ENCODE measurements at regions not wholly inside any gene's neighbourhood (a gene's known extent, or its start where the extent isn't known, plus 50 kb on each side); places are given as distances from the start of the nearest gene placed in this dataset.
"Not testable (repeated sequence)": the region's sequence is repeated elsewhere in the genome, so short reads cannot be mapped to it uniquely, and the experiment has no call there.

DNA sequence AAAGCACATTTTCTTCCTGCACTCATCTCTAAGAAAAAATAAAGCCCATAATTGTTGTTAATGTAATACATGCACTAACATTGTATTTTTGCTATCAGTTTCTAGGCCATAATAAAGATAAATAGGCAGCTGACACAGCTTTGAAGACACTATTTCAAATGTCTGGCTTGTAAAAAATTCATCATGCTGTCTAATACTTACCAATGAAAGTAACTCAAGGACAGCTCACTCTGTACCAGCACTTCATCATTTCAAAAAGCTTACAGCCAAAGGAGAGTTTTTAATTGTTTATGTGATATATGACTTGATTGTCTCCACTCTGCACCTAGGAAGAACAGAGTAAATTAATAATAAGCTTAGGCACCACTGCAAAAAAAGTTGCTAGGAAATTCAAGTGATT is 1423.3 kb upstream of the PCDH20 start:
- ChIA-PET POLR2A (no interaction called here), CTCF (no interaction called here)

DNA sequence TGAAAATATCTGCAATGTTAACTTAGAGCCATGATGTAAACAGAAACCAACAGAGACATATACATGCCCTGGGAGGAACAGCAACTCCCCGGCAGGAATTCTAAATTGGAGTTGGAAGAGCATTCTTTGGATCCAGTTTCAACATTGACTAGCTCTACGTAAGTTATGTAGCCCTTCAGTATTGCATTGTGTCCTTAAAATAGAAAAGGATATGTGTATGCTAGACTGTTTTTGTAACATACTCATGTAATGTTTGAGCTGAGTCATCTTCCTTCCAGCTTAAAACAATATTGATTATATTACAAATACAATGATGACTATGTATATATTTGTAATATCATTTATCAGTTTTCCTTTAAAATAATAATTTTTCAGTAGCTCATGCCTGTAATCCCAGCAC is 1422.2 kb upstream of the PCDH20 start:
- ChIA-PET CTCF (no interaction called here), POLR2A (no interaction called here)

DNA sequence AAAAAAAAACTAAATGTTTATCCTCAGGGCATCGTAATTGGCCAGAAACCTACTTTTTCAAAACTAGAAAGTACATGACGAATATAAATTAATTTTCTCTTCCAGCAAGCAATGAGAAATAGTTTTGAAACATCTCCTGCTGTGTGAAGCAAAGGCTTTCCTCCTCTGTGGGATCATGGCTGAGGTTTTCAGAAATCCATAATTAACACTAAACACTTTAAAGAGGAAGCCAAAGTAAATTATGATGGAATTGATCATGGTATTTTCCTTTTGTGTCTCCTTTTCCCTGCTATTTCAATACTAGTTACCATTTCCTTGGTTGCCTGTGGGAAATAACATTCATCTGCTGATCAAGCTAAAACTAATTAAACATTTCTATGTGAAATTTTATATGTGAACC is 1413.8 kb upstream of the PCDH20 start:
- ChIA-PET POLR2A (no interaction called here), CTCF (no interaction called here)

DNA sequence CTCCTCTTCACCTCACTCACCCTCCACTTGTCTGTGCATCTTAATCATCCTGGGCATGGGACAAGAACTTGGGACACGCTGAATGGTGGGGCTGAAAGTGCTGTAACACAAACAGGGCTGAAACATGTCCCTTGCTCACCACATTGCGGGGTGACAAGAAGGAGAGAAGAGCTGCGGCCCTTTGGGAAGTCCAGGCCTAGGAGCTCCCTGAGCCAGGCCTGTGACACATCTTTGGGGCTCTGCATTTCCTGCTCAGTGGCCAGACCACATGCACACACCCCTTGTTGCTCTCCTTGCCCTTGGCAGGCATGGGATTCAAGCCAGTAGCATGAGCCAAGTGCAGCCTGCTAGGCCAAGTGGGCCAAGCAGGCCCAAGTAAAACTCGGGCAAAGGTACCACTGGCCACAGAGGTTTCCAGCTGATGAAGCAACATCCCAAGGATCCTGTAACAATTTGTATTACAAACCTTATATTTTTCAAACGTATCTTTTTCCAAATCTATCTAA is 1384.3 kb upstream of the PCDH20 start:
- ChIA-PET CTCF (no interaction called here), POLR2A (no interaction called here)

DNA sequence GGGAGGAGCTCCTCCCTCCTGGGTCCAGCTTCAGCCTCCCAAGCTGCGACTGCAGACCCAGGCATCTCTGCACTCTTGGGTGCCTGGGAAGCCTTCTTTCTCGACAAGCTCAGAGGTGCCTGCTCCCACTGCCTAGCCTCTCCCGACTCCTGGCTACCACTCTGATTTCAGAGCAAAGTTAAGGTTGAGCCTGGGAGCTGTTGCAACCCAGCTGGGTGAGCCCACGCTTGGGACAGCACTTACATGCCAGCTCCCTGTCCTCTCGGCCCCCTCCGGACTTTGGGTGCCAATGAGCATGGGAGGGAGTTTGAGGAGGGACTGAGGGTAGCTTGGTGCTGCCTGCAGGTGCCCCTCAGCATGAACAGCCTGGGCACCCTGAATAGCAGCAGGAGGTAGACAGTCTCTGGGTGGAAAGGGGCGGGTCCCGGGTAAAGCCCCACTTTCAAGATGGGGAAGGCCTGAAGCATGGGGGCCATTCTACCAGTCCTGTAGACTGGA is 1383.4 kb upstream of the PCDH20 start:
- POLR2A ChIA-PET: no interaction called here
- CTCF ChIA-PET: no interaction called here

DNA sequence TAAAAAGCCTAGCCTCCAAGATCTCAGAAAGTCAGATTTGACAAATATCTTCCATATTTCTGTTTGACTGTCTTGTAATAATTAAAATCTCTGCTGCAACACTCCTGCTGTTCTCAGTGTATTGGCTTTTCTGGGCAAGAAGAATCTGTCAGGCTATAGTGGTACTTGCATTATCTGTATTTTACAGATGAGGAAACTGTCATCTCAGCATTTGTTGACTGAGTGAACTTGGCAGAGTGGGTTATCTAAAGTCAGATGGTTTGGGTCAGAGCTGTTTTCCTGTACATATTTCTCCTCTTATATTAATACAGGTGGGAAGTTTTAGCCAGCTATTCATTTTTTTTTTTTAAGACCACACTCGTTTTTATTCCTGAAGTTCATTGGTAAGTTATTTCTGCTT is 1378.2 kb upstream of the PCDH20 start:
- CTCF ChIA-PET: no interaction called here
- POLR2A ChIA-PET: no interaction called here

DNA sequence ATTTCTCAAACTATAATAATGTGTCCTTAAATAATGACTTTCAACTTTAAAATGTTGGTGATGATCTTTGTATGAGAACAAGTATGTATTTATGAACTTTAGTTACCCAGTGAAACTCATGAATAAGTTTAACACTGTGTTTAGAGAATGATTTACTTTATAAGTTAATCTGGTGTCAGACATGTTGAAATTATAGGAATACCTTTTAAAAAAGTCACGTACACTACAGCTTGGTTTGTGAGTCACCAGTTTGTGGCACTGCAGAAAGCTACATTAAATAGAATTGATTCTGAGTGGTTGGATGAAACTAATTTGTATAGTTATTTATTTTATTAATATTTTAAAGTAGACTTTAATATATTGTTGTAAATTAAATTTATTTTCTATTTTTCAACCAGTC is 1366.2 kb upstream of the PCDH20 start:
- CTCF ChIA-PET: no interaction called here
- POLR2A ChIA-PET: no interaction called here

DNA sequence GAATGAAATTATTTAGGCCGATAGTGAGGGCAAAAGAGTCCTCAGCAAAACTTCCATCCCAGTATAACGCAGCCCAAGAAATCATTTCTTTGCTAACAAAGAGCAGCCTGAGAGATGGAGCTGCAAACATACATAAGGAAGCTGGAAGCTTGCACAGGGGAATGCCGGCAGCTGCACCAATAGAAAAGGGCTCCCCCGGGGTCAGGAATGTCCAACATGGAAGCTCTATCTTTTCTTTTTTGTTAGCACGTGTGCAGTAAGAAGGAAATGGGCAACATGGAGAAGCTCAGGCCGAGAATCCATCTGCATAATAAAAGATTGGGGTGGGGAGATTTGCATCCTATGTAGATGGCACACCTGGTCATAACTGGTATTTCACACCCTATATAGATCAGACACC is 1363.5 kb upstream of the PCDH20 start:
- ChIA-PET CTCF (no interaction called here), POLR2A (no interaction called here)

DNA sequence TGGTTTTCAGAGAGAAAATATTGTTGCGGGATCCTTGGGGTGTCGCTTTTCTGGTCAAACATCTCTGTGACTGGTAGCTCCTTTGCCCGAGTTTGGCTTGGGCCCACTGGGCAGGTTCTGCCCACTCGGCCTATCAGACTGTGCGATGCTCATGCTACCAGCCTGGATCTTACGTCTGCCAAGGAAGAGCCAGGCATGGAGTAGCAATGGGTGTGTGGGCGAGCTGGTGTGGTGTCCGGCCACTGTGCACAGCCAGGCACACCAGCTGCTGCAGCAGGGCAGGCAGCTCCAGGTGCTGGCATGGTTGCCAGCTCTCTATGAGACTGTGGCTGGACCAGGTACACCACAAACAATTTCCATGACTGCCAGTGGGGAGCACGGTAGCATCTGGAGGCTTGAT is 1351.8 kb upstream of the PCDH20 start:
- ChIA-PET POLR2A (no interaction called here), CTCF (no interaction called here)

DNA sequence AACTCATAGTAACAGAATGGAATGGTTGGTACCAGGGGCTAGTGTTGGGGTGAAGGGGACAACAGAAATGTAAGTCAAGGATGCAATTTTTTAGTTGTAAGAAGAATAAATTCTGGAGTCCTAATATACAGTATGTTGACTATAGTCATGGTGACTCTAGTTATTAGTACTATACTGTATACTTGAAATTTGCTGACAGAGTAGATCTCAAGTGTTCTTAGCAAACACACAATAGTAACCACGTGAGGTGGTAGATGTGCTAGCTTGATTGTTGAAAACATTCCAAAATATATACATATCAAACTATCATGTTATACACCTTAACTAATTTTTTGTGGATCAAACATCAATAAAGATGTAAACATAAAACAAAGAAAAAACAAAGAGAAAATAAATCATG is 1345.1 kb upstream of the PCDH20 start:
- POLR2A ChIA-PET: no interaction called here
- CTCF ChIA-PET: no interaction called here

DNA sequence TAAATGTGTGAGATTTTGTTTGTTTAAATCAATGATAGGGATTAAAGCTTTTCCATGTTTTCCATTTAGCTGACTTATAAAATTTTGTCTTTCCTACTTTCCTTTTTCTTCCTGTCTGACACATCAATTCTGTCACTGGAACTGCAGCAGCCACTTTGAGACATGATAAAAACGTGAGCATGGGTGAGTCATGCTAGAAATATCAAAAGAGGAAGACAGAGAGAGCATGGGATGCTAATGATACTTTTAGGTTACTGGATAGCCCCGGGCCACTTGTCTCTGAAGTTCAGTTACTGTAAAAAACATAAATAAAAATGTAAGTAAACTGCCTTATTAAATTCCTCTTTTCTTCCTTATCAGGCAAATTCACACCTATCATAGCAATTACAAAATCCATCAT is 1332.0 kb upstream of the PCDH20 start:
- CTCF ChIA-PET: no interaction called here
- POLR2A ChIA-PET: no interaction called here

DNA sequence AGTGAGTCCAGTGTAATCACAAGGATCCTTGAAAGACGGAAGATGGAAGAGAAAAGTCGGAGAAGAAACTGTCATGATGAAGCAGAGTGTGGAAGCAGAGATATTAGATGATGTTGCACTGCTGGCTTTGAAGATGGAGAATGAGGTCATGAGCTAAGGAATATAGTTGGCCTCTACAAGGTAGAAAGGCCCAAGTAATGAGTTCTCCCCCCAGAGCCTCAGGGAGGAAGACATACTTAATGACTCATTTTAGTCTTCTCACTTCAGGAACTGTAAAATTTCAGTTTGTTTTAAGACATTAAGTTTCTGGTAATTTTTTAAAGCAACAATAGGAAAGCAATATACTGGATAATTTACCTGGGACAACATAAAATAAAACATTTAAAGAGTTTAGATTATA is 1331.5 kb upstream of the PCDH20 start:
- ChIA-PET CTCF (no interaction called here), POLR2A (no interaction called here)

DNA sequence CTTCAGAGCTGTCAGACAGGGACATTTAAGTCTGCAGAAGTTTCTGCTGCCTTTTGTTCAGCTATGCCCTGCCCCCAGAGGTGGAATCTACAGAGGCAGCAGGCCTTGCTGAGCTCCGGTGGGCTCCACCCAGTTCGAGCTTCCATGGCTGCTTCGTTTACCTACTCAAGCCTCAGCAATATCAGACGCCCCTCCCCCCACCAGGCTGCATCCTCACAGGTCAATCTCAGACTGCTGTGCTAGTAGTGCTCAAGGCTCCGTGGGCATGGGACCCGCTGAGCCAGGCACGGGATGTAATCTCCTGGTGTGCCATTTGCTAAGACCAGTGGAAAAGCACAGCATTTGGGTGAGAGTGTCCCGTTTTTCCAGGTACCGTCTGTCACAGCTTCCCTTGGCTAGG is 1314.1 kb upstream of the PCDH20 start:
- POLR2A ChIA-PET, CTCF ChIA-PET: not testable (repeated sequence)

DNA sequence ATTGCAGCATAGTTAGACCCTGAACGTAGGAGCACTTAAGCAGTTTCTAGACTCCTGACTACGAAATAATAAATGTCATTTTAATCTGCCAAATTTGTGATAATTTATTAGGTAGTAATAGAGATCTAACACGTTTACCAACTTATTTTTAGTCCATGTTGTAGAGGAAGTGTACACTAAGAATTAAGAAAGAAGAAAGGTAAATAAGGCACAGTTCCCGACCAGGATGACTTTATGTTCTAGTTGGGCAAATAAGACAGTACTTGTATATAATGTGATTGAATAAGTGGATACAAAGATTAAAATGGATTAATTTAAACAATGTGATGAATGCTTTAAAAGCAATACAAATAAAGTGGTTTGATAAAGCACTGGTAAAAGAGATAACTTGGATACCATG is 1306.2 kb upstream of the PCDH20 start:
- ChIA-PET CTCF (no interaction called here), POLR2A (no interaction called here)

DNA sequence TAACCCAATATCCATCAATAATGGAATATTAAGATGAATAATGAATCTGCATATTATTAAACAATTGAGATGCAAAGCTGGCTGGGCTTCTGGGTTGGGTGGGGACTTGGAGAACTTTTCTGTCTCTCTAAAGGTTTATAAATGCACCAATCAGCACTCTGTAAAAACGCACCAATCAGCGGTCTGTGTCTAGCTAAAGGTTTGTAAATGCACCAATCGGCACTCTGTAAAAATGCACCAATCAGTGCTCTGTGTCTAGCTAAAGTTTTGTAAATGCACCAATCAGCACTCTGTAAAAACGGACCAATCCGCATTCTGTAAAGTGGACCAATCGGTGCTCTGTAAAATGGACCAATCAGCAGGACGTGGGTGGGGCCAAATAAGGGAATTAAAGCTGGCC is 1296.3 kb upstream of the PCDH20 start:
- POLR2A ChIA-PET, CTCF ChIA-PET: not testable (repeated sequence)

DNA sequence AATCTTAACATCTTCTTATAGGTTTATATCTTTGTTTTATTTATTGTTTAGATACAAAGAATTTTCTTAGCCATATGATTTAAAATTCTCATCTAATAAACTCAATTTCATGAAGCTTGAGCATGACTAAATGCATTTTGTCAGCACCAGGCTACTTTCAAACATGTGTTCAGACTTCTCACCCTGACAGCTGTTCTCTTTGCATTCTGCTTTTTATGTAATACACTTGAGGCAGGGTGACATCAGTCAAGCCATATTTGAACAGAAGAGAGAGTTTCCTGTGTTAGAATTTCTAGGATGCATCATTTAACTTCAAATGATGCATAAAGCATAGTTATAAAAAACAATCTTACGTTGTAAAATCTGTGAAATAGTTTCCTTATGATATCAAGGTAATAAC is 1295.1 kb upstream of the PCDH20 start:
- POLR2A ChIA-PET: no interaction called here
- CTCF ChIA-PET: no interaction called here

DNA sequence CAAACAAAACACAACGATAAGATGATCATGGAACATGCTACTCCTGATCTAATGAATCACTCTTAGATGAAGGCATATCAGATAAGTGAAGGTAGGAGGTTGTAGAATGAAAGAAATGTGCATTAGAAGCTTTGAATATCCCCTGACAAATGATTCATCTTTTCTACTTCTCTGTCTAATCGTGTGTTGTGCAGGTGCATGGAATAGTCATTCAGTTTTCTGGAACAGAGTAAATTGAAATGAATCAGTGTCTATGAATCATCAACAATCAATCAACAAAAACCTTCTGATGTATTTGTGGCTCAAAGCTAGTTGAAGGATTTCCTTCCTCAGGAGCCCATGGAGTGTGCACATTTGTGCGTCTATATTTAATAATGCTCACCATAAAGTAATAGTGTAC is 1290.4 kb upstream of the PCDH20 start:
- CTCF ChIA-PET: no interaction called here
- POLR2A ChIA-PET: no interaction called here

DNA sequence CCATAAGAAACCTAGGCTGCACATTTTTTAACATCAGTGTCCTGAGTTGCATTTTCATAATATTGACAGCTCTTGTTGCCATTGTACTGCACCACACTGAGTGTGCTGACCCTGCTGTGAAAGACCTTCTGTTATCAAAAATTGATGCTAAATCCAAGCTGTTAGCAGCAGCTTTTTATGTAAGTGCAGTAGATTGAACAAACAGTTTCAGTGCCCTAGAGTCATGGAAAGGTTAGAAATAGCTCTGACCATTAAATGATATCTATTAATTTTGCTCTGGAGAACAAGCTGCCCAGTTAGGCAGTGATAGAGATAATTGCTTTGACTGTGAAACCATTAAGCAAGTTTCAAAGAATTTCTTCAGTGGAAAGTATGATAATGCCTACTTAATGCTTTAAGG is 1289.2 kb upstream of the PCDH20 start:
- ChIA-PET CTCF (no interaction called here), POLR2A (no interaction called here)

DNA sequence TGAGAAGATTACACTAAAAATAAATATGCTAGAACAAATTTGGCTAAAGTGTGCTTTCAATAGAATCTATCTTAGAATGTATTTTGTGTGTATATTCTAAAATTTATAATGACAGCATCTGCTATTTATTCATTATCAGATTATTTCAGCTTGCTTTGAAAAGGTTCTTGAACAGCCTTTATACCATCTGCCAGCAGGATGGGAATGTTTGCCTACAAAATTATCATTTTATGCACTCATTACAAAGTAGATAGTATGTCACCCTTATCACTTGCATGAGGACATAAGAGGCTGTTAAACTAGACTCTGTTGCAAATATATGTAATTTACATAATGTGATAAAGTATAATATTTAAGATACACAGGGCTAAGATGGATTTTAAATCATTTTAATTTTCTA is 1286.9 kb upstream of the PCDH20 start:
- ChIA-PET POLR2A (no interaction called here), CTCF (no interaction called here)

DNA sequence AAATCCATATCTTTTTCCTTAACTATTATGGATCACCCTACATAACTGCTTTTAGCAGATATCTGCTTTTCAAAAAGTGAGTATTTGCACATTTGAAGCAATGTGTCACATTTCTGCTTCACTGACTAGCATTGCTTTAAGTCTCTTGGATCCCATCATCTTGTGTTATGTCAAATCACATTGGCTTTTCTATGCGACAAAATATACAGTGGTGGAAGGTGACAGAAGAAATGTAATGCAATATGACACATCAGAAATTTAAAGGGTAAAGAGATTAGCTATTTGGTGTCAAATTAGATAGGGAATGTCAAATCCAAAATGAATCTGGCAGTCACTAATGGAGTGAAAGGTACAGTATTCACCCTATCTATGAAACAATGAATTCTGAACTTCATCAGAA is 1282.1 kb upstream of the PCDH20 start:
- POLR2A ChIA-PET: no interaction called here

DNA sequence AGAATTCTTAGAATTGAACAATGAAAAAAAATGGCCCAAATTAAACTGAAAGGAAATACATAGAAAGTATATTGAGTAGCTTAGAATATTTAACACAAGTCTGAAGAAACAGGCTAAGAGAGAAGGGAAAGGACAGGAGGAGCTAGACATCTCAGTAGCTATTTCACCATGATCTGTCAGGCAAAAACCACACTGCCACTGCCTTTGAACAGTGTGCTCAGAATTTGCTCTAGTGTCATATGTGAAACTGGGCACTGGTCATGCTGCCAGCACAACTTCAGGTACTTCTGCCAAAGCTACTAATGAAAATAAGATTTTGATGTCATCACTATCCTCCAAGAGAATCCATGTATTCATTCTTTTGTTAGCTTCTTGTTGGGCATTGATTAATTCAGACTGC is 1280.8 kb upstream of the PCDH20 start:
- CTCF ChIA-PET: no interaction called here
- POLR2A ChIA-PET: no interaction called here

More for the DNA sequence above, 1282.1 kb upstream of the PCDH20 start:
- CTCF ChIA-PET: no interaction called here

DNA sequence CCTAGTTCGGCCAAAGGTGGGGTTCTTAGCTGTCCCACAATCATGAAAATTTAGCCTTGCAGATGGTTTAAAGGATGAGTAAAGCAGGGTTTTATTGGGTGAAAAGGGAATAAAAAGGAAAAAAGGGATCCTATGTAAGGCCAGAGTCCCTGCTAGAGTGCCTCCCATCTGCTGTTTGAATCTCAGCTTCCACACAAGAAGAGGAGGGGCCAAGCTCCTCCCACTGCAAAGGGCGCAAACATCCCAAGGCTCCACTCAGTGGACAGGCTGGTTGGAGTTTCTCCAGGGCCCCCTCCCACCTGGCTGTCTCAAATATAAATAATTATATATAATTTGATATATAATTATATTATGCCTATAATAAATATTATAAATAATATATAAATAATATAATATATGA is 1272.1 kb upstream of the PCDH20 start:
- ChIA-PET CTCF (no interaction called here), POLR2A (no interaction called here)

DNA sequence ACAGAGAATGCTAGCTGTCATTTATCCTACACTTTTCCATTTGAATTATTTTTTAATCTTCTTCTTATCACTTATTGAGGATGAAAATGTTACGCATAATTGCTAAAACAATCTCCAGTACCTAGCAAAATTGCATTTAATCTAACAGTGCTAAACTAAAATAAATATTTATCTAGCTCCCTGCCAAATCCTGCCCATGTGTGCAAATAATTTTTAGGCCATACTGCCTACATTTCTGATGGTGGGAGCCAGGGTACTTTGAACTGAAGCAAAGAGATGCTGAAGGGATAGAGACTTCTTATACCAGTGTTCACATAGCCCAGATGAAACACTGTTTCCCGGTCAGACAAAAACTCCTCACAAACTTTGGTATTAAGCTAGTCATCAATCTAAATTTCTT is 1268.7 kb upstream of the PCDH20 start:
- CTCF ChIA-PET: no interaction called here
- POLR2A ChIA-PET: no interaction called here

Measured in activated CD8-positive, alpha-beta memory T cell treated with anti-CD3 and anti-CD28 coated beads for 36 hours (primary cell).